ENCODE measurements at regions not wholly inside any gene's neighbourhood (a gene's known extent, or its start where the extent isn't known, plus 50 kb on each side); places are given as distances from the start of the nearest gene placed in this dataset.

GRCh38 chrX:42978655-42979379 is 200.9 kb upstream of the PPP1R2C start:
- no peak overlapping the region for H3K27ac ChIP-seq (ENCODE audit: insufficient read depth, low read length)
- no peak for TF ChIP-seq EZH2 (IDR thresholded peaks at IDR 0.05; ENCODE audit: low read length, missing control alignments)
- TF ChIP-seq CTCF (conservative IDR thresholded peaks at IDR 0.05 in 1 of 2, IDR thresholded peaks at IDR 0.05 in 1 of 2; ENCODE audit: low read depth in 1 of 2, low read length in 2 of 2), result no peak
- H2AFZ ChIP-seq (ENCODE audit: low read length), result no peak overlapping the region
- H3K9me3 ChIP-seq (ENCODE audit: control insufficient read depth, insufficient read depth, low read depth, low read length), result no peaks in the 10 kb centered on the region
- no peaks in the 10 kb centered on the region for H4K20me1 ChIP-seq (ENCODE audit: control insufficient read depth, extremely low read depth, insufficient read depth, low read length)
- H3K4me1 ChIP-seq (ENCODE audit: control insufficient read depth, extremely low read depth, insufficient read depth, low read length), result no peaks in the 10 kb centered on the region
- DNase-seq (ENCODE audit: low read depth in 2 of 2), result peak in 1 of 2 donors; percentile 33
- no peaks in the 10 kb centered on the region for H3K36me3 ChIP-seq (ENCODE audit: control insufficient read depth, insufficient read depth, low read length)
- H3K4me3 ChIP-seq (replicated peaks in 1 of 4; ENCODE audit: control extremely low read depth in 1 of 4, insufficient read depth in 1 of 4, low read depth in 3 of 4, low read length in 4 of 4), result no peak overlapping the region
- no peak overlapping the region for H3K9ac ChIP-seq (ENCODE audit: insufficient read depth, low read length)
- no peaks in the 10 kb centered on the region for H3K27me3 ChIP-seq (ENCODE audit: control insufficient read depth, insufficient read depth, low read length)
- H3K79me2 ChIP-seq (ENCODE audit: control insufficient read depth, insufficient read depth, low read length), result no peaks in the 10 kb centered on the region
- no peak overlapping the region for H3K4me2 ChIP-seq (ENCODE audit: extremely low read depth, insufficient read depth, low read length)

- no peak for DNase-seq (ENCODE audit: low read depth in 2 of 2)
- Histone ChIP-seq H3K4me3 (replicated peaks in 1 of 4; ENCODE audit: control extremely low read depth in 1 of 4, insufficient read depth in 1 of 4, low read depth in 3 of 4, low read length in 4 of 4) (no peak overlapping the region), H3K36me3 (ENCODE audit: control insufficient read depth, insufficient read depth, low read length) (no peaks in the 10 kb centered on the region), H3K27ac (ENCODE audit: insufficient read depth, low read length) (no peak overlapping the region), H3K27me3 (ENCODE audit: control insufficient read depth, insufficient read depth, low read length) (no peaks in the 10 kb centered on the region), H3K79me2 (ENCODE audit: control insufficient read depth, insufficient read depth, low read length) (no peaks in the 10 kb centered on the region), H3K9me3 (ENCODE audit: control insufficient read depth, insufficient read depth, low read depth, low read length) (no peaks in the 10 kb centered on the region), H2AFZ (ENCODE audit: low read length) (no peak overlapping the region), H4K20me1 (ENCODE audit: control insufficient read depth, extremely low read depth, insufficient read depth, low read length) (no peaks in the 10 kb centered on the region), H3K9ac (ENCODE audit: insufficient read depth, low read length) (no peak overlapping the region), H3K4me1 (ENCODE audit: control insufficient read depth, extremely low read depth, insufficient read depth, low read length) (peaks cover 2% of the 10 kb centered on the region), H3K4me2 (ENCODE audit: extremely low read depth, insufficient read depth, low read length) (no peak overlapping the region)
- no peak for TF ChIP-seq CTCF (conservative IDR thresholded peaks at IDR 0.05 in 1 of 2, IDR thresholded peaks at IDR 0.05 in 1 of 2; ENCODE audit: low read depth in 1 of 2, low read length in 2 of 2)
Measured at GRCh38 chrX:42988700-42989099, 210.7 kb upstream of the PPP1R2C start.

- no peak for TF ChIP-seq CTCF (conservative IDR thresholded peaks at IDR 0.05 in 1 of 2, IDR thresholded peaks at IDR 0.05 in 1 of 2; ENCODE audit: low read depth in 1 of 2, low read length in 2 of 2)
- TF ChIP-seq EZH2 (IDR thresholded peaks at IDR 0.05; ENCODE audit: low read length, missing control alignments), result no peak
- H3K27me3 ChIP-seq (ENCODE audit: control insufficient read depth, insufficient read depth, low read length), result no peaks in the 10 kb centered on the region
- no peak overlapping the region for H3K27ac ChIP-seq (ENCODE audit: insufficient read depth, low read length)
- DNase-seq (ENCODE audit: low read depth in 2 of 2), result peak; percentile 33 to 57
- no peak overlapping the region for H3K4me3 ChIP-seq (replicated peaks in 1 of 4; ENCODE audit: control extremely low read depth in 1 of 4, insufficient read depth in 1 of 4, low read depth in 3 of 4, low read length in 4 of 4)
- no peak overlapping the region for H2AFZ ChIP-seq (ENCODE audit: low read length)
- peaks cover 2% of the 10 kb centered on the region for H3K4me1 ChIP-seq (ENCODE audit: control insufficient read depth, extremely low read depth, insufficient read depth, low read length)
- H3K79me2 ChIP-seq (ENCODE audit: control insufficient read depth, insufficient read depth, low read length), result no peaks in the 10 kb centered on the region
- no peaks in the 10 kb centered on the region for H4K20me1 ChIP-seq (ENCODE audit: control insufficient read depth, extremely low read depth, insufficient read depth, low read length)
- H3K9ac ChIP-seq (ENCODE audit: insufficient read depth, low read length), result no peak overlapping the region
- no peak overlapping the region for H3K4me2 ChIP-seq (ENCODE audit: extremely low read depth, insufficient read depth, low read length)
- no peaks in the 10 kb centered on the region for H3K36me3 ChIP-seq (ENCODE audit: control insufficient read depth, insufficient read depth, low read length)
- H3K9me3 ChIP-seq (ENCODE audit: control insufficient read depth, insufficient read depth, low read depth, low read length), result no peaks in the 10 kb centered on the region
Measured at GRCh38 chrX:42992199-42992943, 214.4 kb upstream of the PPP1R2C start.
